Neural crest cell (in vitro differentiated cells): ENCODE measurements at regions not wholly inside any gene's neighbourhood (a gene's known extent, or its start where the extent isn't known, plus 50 kb on each side); places are given as distances from the start of the nearest gene placed in this dataset.
"Not testable (repeated sequence)": the region's sequence is repeated elsewhere in the genome, so short reads cannot be mapped to it uniquely, and the experiment has no call there.

Source experiments
- DNase-seq: peaks from one replicate; pipeline ENCODE4 v3.0.0; 2021; ENCODE audit warnings: low read depth, mixed read lengths, low spot score
- H3K27ac Mint-ChIP-seq: one replicate; pipeline ENCODE4 v1.8.0; 2021; ENCODE audit warnings: mild to moderate bottlenecking, mixed read lengths; ENCODE audit not compliant: unreplicated experiment
- H3K27me3 Mint-ChIP-seq: 2 replicates; pipeline ENCODE4 v1.8.0; 2021; ENCODE audit warnings: low read depth, mild to moderate bottlenecking, mixed read lengths
- H3K36me3 Mint-ChIP-seq: 2 replicates; pipeline ENCODE4 v1.8.0; 2021; ENCODE audit warnings: low read depth, mild to moderate bottlenecking, mixed read lengths
- H3K4me1 Mint-ChIP-seq: 2 replicates; pipeline ENCODE4 v1.8.0; 2021; ENCODE audit warnings: mixed read lengths
- H3K4me3 Mint-ChIP-seq: one replicate; pipeline ENCODE4 v1.8.0; 2021; ENCODE audit warnings: mild to moderate bottlenecking, mixed read lengths
- H3K9me3 Mint-ChIP-seq: 2 replicates; pipeline ENCODE4 v1.8.0; 2021; ENCODE audit warnings: mixed read lengths
- TF ChIP-seq, protein P1 (sequence below): fragments of 200-600 bp; sonication (generic); conservative IDR thresholded peaks from 2 replicates; pipeline ENCODE4 v1.5.0; 2021; ENCODE audit warnings: antibody characterized with exemption, mild to moderate bottlenecking

DNA sequence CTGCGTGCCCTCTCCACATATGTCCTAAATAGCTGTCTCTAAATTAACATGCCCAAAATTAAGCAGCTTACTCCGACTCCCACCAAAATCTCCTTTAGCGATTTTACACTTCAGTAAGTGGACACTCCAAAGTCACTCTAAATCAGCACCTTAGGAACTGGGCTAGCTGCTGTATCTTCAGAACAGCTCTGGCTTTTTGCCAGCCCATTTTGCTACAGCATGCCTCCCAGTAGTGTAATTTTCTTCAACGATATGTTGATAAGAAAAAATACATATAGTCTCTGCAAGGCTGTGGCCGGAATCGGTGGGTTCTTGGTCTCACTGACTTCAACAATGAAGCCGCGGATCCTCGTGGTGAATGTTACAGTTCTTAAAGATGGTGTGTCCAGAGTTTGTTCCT, 291.8 kb upstream of the RGPD4 start:
- Mint-ChIP-seq H3K4me1 (no peaks in the 10 kb centered on the region), H3K27ac (no peak overlapping the region), H3K27me3 (no peaks in the 10 kb centered on the region), H3K9me3 (no peaks in the 10 kb centered on the region), H3K4me3 (no peak overlapping the region), H3K36me3 (no peaks in the 10 kb centered on the region)
- DNase-seq: no peak
- TF ChIP-seq, protein P1, sequence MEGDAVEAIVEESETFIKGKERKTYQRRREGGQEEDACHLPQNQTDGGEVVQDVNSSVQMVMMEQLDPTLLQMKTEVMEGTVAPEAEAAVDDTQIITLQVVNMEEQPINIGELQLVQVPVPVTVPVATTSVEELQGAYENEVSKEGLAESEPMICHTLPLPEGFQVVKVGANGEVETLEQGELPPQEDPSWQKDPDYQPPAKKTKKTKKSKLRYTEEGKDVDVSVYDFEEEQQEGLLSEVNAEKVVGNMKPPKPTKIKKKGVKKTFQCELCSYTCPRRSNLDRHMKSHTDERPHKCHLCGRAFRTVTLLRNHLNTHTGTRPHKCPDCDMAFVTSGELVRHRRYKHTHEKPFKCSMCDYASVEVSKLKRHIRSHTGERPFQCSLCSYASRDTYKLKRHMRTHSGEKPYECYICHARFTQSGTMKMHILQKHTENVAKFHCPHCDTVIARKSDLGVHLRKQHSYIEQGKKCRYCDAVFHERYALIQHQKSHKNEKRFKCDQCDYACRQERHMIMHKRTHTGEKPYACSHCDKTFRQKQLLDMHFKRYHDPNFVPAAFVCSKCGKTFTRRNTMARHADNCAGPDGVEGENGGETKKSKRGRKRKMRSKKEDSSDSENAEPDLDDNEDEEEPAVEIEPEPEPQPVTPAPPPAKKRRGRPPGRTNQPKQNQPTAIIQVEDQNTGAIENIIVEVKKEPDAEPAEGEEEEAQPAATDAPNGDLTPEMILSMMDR: no peak

DNA sequence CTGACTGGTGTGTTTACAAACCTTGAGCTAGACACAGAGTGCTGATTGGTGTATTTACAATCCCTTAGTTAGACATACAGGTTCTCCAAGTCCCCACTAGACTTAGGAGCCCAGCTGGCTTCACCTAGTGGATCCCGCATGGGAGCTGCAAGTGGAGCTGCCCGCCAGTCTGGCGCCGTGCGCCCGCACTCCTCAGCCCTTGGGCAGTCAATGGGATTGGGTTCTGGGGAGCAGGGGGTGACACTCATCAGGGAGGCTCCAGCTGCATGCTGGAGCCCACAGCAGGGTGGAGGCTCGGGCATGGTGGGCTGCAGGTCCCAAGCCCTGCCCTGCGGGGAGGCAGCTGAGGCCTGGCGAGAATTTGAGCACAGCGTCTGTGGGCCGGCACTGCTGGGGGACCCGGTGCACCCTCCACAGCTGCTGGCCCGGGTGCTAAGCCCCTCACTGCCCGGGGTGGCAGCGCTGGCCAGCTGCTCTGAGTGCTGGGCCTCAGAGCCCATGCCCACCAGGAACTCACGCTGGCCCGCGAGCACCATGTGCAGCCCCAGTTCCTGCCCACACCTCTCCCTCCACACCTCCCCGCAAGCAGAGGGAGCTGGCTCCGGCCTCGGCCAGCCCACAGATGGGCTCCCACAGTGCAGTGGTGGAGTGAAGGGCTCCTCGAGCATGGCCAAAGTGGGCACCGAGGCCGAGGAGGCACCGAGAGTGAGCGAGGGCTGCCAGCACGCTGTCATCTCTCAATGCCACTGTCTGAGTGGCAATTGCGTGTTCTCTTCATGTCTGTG, 290.6 kb upstream of the RGPD4 start:
- H3K36me3 Mint-ChIP-seq, DNase-seq, H3K9me3 Mint-ChIP-seq, H3K4me1 Mint-ChIP-seq, H3K27me3 Mint-ChIP-seq, H3K27ac Mint-ChIP-seq, H3K4me3 Mint-ChIP-seq: not testable (repeated sequence)

DNA sequence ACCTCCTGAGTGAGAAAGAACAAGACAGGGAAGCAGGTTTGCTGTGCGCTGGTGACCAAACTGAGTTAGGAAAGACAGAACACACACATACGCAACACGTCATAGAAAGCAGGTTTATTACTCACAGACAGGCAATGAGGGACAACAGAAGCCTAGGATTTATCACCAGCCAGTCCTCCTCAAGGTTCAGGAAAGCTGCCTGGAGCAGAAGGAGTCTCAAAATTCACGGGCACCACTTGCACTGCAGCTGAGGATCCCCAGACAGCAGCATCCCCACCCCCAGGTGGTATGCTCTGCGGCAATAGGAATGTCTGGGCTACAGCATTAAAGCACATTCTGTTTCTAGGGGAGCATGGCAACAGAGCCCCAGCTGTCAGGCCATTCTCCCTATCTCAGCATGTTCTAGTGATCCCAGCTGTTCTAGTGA, 284.4 kb upstream of the RGPD4 start:
- Mint-ChIP-seq H3K27me3 (no peaks in the 10 kb centered on the region), H3K9me3 (no peaks in the 10 kb centered on the region), H3K36me3 (no peaks in the 10 kb centered on the region), H3K4me3 (no peak overlapping the region), H3K4me1 (no peaks in the 10 kb centered on the region), H3K27ac (no peak overlapping the region)
- DNase-seq: no peak
- TF ChIP-seq, protein P1: no peak

DNA sequence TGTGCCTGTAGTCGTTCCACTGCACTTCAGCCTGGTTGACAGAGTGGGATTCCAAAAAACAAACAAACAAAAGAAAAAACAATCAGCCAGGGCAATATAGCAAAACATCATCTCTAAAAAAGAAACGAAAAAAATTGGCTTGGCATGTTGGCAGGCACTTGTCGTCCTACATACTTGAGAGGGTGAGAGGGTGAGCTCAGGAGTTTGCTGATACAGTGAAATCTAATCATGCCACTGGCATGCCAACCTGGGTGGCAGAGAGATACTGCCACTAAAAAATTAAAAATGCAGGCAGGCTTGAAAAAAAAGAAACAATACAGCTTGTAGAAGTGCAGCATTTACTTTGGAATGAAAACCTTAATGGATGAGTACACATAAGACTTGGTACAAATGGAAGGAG, 282.9 kb upstream of the RGPD4 start:
- H3K36me3 Mint-ChIP-seq: no peaks in the 10 kb centered on the region
- H3K9me3 Mint-ChIP-seq: no peaks in the 10 kb centered on the region
- no peak overlapping the region for H3K4me3 Mint-ChIP-seq
- DNase-seq: no peak
- TF ChIP-seq, protein P1: no peak
- H3K27ac Mint-ChIP-seq: no peak overlapping the region
- H3K4me1 Mint-ChIP-seq: no peaks in the 10 kb centered on the region
- no peaks in the 10 kb centered on the region for H3K27me3 Mint-ChIP-seq

DNA sequence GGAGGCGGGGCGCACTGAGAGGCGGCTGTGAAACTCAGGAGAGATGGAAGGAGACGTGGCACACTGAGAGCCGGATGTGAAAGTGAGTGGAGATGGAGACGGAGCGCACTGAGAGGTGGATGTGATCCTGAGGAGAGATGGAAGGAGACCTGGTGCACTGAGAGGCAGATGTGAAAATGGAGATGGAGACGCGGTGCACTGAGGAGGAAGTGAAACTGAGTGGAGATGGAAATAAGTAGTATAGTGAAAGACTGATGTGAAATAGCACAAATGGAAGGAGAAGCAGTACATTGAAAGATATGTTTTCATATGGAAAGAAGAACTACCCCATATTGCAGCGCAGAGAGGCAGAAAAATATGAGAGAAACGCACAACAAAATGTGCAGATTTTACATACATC, 281.6 kb upstream of the RGPD4 start:
- Mint-ChIP-seq H3K4me1 (no peaks in the 10 kb centered on the region), H3K9me3 (no peaks in the 10 kb centered on the region), H3K36me3 (no peaks in the 10 kb centered on the region), H3K4me3 (no peak overlapping the region), H3K27ac (no peak overlapping the region), H3K27me3 (no peaks in the 10 kb centered on the region)
- TF ChIP-seq, protein P1: no peak
- no peak for DNase-seq

DNA sequence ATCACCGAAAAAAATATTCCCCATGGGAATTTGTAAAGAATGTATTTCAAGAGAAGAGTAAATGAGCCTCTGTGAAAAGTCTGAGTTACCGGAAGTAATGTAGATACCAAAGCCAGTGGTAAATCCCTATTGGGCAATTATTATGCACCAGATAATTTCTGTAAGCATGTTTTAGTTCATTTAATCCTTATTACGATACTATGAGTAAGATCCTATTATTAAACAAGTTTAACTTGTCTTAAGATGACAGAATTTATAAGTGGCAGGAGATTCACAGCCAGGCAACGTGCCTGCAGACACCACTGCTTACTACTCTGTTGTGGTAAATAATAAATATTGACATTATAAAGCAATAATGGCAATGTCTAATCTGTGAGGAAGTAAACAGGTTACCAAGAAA, 280.8 kb upstream of the RGPD4 start:
- Mint-ChIP-seq H3K9me3 (no peaks in the 10 kb centered on the region), H3K36me3 (no peaks in the 10 kb centered on the region), H3K27ac (no peak overlapping the region), H3K4me3 (no peak overlapping the region), H3K27me3 (no peaks in the 10 kb centered on the region), H3K4me1 (no peaks in the 10 kb centered on the region)
- no peak for DNase-seq
- TF ChIP-seq, protein P1: no peak
